CD14-positive monocyte (primary cell): ENCODE measurements at regions not wholly inside any gene's neighbourhood (a gene's known extent, or its start where the extent isn't known, plus 50 kb on each side); places are given as distances from the start of the nearest gene placed in this dataset.

Experiments
- DNase-seq, 3 donors: peaks; one replicate each; pipeline ENCODE4 v3.0.0-alpha.2; 2011 to 2022
- H2AFZ ChIP-seq: 2 replicates; pipeline ENCODE4 v1.6.0; 2012; ENCODE audit warnings: mild to moderate bottlenecking, low read depth, low read length, inconsistent platforms; ENCODE audit not compliant: insufficient read depth, poor library complexity, severe bottlenecking
- H3K27ac ChIP-seq, 2 donors: 1 replicate in 1 of 2; 2 replicates in 1 of 2; pipeline ENCODE4 v1.5.1; 2012 to 2013; ENCODE audit warnings: low read length in 2 of 2, control low read depth in 1 of 2, inconsistent platforms in 1 of 2, low read depth in 1 of 2, mild to moderate bottlenecking in 1 of 2
- H3K27me3 ChIP-seq, 2 donors: one replicate each; pipeline versions ENCODE4 v1.6.0 to v1.6.1; 2011 to 2013; ENCODE audit warnings: low read length in 2 of 2; ENCODE audit not compliant: control insufficient read depth in 2 of 2, insufficient read depth in 2 of 2
- H3K36me3 ChIP-seq, 2 donors: replicated peaks in 1 of 2; 1 replicate in 1 of 2; 2 replicates in 1 of 2; pipeline versions ENCODE4 v1.5.1 to v1.6.1; 2012 to 2013; ENCODE audit warnings: low read length in 2 of 2, control low read depth in 1 of 2, inconsistent platforms in 1 of 2, mild to moderate bottlenecking in 1 of 2; ENCODE audit not compliant: insufficient read depth in 2 of 2, control insufficient read depth in 1 of 2
- H3K4me1 ChIP-seq, 2 donors: 1 replicate in 1 of 2; 2 replicates in 1 of 2; pipeline versions ENCODE4 v1.5.1 to v1.6.1; 2012 to 2013; ENCODE audit warnings: low read length in 2 of 2, control low read depth in 1 of 2, inconsistent platforms in 1 of 2, mild to moderate bottlenecking in 1 of 2, moderate library complexity in 1 of 2; ENCODE audit not compliant: insufficient read depth in 2 of 2, control insufficient read depth in 1 of 2
- H3K4me2 ChIP-seq: replicated peaks from 2 replicates; pipeline ENCODE3; 2012; ENCODE audit warnings: low read length, moderate library complexity, mild to moderate bottlenecking; ENCODE audit not compliant: poor library complexity, severe bottlenecking; ENCODE audit errors: extremely low read depth
- H3K4me3 ChIP-seq, 3 experiments: fragments of 200-600 bp in 1 of 3; sonication (generic) in 1 of 3; replicated peaks in 1 of 3; 1 replicate in 2 of 3; 2 replicates in 1 of 3; pipeline ENCODE4 v1.5.1; 2011 to 2013; ENCODE audit warnings: low read length in 3 of 3, mild to moderate bottlenecking in 3 of 3, control low read depth in 2 of 3, low read depth in 2 of 3, inconsistent platforms in 1 of 3, moderate library complexity in 1 of 3
- H3K79me2 ChIP-seq: 2 replicates; pipeline ENCODE4 v1.6.0; 2012; ENCODE audit warnings: mild to moderate bottlenecking, control low read depth, inconsistent platforms, low read length, moderate library complexity; ENCODE audit not compliant: insufficient read depth
- H3K9ac ChIP-seq: 2 replicates; pipeline ENCODE4 v1.6.0; 2017; ENCODE audit warnings: low read length, mild to moderate bottlenecking; ENCODE audit not compliant: insufficient read depth, poor library complexity, severe bottlenecking
- H3K9me3 ChIP-seq, 2 donors: replicated peaks in 1 of 2; 1 replicate in 1 of 2; 2 replicates in 1 of 2; pipeline versions ENCODE4 v1.5.1 to v1.6.1; 2012 to 2013; ENCODE audit warnings: low read length in 2 of 2, control low read depth in 1 of 2; ENCODE audit not compliant: control insufficient read depth in 1 of 2, insufficient read depth in 1 of 2
- H4K20me1 ChIP-seq: 2 replicates; pipeline ENCODE4 v1.6.0; 2012; ENCODE audit warnings: mild to moderate bottlenecking, low read length, control low read depth, moderate library complexity; ENCODE audit not compliant: insufficient read depth
- H3K27ac Mint-ChIP-seq, 7 donors: one replicate each; pipeline ENCODE4 v1.8.0; 2020; ENCODE audit warnings: mild to moderate bottlenecking in 7 of 7, mixed read lengths in 7 of 7, moderate library complexity in 6 of 7, inconsistent platforms in 2 of 7
- H3K27me3 Mint-ChIP-seq, 3 donors: one replicate each; pipeline ENCODE4 v1.8.0; 2021 to 2022; ENCODE audit warnings: low read depth in 3 of 3, mild to moderate bottlenecking in 3 of 3, mixed read lengths in 3 of 3, moderate library complexity in 3 of 3, inconsistent platforms in 1 of 3
- H3K36me3 Mint-ChIP-seq, 2 donors: one replicate each; pipeline ENCODE4 v1.8.0; 2020; ENCODE audit warnings: mixed read lengths in 2 of 2, inconsistent platforms in 1 of 2, mild to moderate bottlenecking in 1 of 2
- H3K4me1 Mint-ChIP-seq: one replicate; pipeline ENCODE4 v1.8.0; 2020; ENCODE audit warnings: mild to moderate bottlenecking, mixed read lengths
- H3K4me3 Mint-ChIP-seq, 2 donors: one replicate each; pipeline ENCODE4 v1.8.0; 2020; ENCODE audit warnings: mild to moderate bottlenecking in 2 of 2, mixed read lengths in 2 of 2, moderate library complexity in 1 of 2
- H3K9me3 Mint-ChIP-seq, 7 donors: one replicate each; pipeline ENCODE4 v1.8.0; 2020 to 2022; ENCODE audit warnings: mixed read lengths in 7 of 7, mild to moderate bottlenecking in 6 of 7, moderate library complexity in 6 of 7, inconsistent platforms in 2 of 7
- CTCF ChIP-seq: fragments of 200-600 bp; IDR thresholded peaks from one replicate; pipeline ENCODE4 v1.8.0; 2022; ENCODE audit warnings: antibody characterized with exemption, mild to moderate bottlenecking
- WGBS: methylation state at CpG from one replicate; pipeline ENCODE4 v1.1.5; 2013; ENCODE audit warnings: missing lambda C conversion rate; ENCODE audit not compliant: insufficient coverage; 5-methylcytosine and 5-hydroxymethylcytosine counted together
- intact Hi-C, 2 donors: fragments of 100-400 bp; cut with micrococcal nuclease; formaldehyde crosslinking; loops; one replicate each; pipeline versions ENCODE4 v1.15.0 to v1.15.1; 2023

- Mint-ChIP-seq H3K36me3 (no peaks in the 10 kb centered on the region), H3K4me1 (no peaks in the 10 kb centered on the region), H3K4me3 (no peak overlapping the region), H3K9me3 (peaks cover 22 to 40% (median 35%) of the 10 kb centered on the region in 7 donors), H3K27me3 (peaks cover 0 to 2% (median 0%) of the 10 kb centered on the region in 3 donors), H3K27ac (no peak overlapping the region)
- intact Hi-C loops, result no loop called here
- H3K4me1 ChIP-seq, result no peaks in the 10 kb centered on the region
- no peak overlapping the region for H2AFZ ChIP-seq
- DNase-seq, result no peak
- H3K4me2 ChIP-seq, result no peak overlapping the region
- H3K27me3 ChIP-seq, result no peaks in the 10 kb centered on the region
- H3K27ac ChIP-seq, result no peak overlapping the region
- H3K4me3 ChIP-seq, result no peak overlapping the region
- no peaks in the 10 kb centered on the region for H3K36me3 ChIP-seq
- no peak for TF ChIP-seq CTCF
- 100% methylated on average over 1 of the region's 3 CpGs for WGBS
- H3K9me3 ChIP-seq, result peaks cover 20 to 24% of the 10 kb centered on the region in 2 donors
- no peak overlapping the region for H3K9ac ChIP-seq
- H4K20me1 ChIP-seq, result no peaks in the 10 kb centered on the region
- H3K79me2 ChIP-seq, result no peaks in the 10 kb centered on the region
Measured at GRCh38 chr10:32120147-32120546, 63.9 kb upstream of the KIF5B start.

- peaks cover 5 to 28% (median 24%) of the 10 kb centered on the region in 7 donors for H3K9me3 Mint-ChIP-seq
- Histone ChIP-seq H3K9me3 (peaks cover 7 to 14% of the 10 kb centered on the region in 2 donors), H3K27me3 (no peaks in the 10 kb centered on the region), H3K27ac (no peak overlapping the region), H2AFZ (no peak overlapping the region), H3K4me3 (no peak overlapping the region), H3K9ac (no peak overlapping the region), H3K36me3 (no peaks in the 10 kb centered on the region), H3K4me2 (no peak overlapping the region), H3K4me1 (no peaks in the 10 kb centered on the region), H3K79me2 (no peaks in the 10 kb centered on the region), H4K20me1 (no peaks in the 10 kb centered on the region)
- intact Hi-C loops, result no loop called here
- no peaks in the 10 kb centered on the region for H3K36me3 Mint-ChIP-seq
- peaks cover 2 to 5% (median 4%) of the 10 kb centered on the region in 3 donors for H3K27me3 Mint-ChIP-seq
- no peaks in the 10 kb centered on the region for H3K4me1 Mint-ChIP-seq
- no peak overlapping the region for H3K27ac Mint-ChIP-seq
- no peak for DNase-seq
- no peak for TF ChIP-seq CTCF
- no peak overlapping the region for H3K4me3 Mint-ChIP-seq
- 62% methylated on average over 1 of the region's 1 CpG for WGBS
Measured at GRCh38 chr10:32114508-32114907, 58.3 kb upstream of the KIF5B start.
